Astrocyte of the cerebellum (primary cell): ENCODE measurements at regions not wholly inside any gene's neighbourhood (a gene's known extent, or its start where the extent isn't known, plus 50 kb on each side); places are given as distances from the start of the nearest gene placed in this dataset.
A peak's percentile ranks its signal among the peaks of the same experiment; 100 is the strongest.

Source experiments
- DNase-seq: peaks from one replicate; pipeline ENCODE4 v3.0.0-alpha.2; 2011; ENCODE audit warnings: low read depth
- H3K4me3 ChIP-seq: 2 replicates; pipeline ENCODE4 v1.5.1; 2011; ENCODE audit warnings: mild to moderate bottlenecking, low read depth, low read length, moderate library complexity
- in situ Hi-C: cut with HindIII; loops from 2 replicates; pipeline ENCODE4 v1.10.0; 2017; ENCODE audit warnings: low sequenced_read_pairs
- TF ChIP-seq, protein P1 (sequence below): IDR thresholded peaks from 2 replicates; pipeline ENCODE4 v1.5.1; 2012; ENCODE audit warnings: low read length, low read depth, moderate library complexity, mild to moderate bottlenecking; ENCODE audit errors: missing control alignments

- TF ChIP-seq, protein P1, sequence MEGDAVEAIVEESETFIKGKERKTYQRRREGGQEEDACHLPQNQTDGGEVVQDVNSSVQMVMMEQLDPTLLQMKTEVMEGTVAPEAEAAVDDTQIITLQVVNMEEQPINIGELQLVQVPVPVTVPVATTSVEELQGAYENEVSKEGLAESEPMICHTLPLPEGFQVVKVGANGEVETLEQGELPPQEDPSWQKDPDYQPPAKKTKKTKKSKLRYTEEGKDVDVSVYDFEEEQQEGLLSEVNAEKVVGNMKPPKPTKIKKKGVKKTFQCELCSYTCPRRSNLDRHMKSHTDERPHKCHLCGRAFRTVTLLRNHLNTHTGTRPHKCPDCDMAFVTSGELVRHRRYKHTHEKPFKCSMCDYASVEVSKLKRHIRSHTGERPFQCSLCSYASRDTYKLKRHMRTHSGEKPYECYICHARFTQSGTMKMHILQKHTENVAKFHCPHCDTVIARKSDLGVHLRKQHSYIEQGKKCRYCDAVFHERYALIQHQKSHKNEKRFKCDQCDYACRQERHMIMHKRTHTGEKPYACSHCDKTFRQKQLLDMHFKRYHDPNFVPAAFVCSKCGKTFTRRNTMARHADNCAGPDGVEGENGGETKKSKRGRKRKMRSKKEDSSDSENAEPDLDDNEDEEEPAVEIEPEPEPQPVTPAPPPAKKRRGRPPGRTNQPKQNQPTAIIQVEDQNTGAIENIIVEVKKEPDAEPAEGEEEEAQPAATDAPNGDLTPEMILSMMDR, result no peak
- DNase-seq, result no peak
- H3K4me3 ChIP-seq, result no peak overlapping the region
- in situ Hi-C loops, result no loop called here
Observed at GRCh38 chr2:215685238-215685990, 249.5 kb upstream of the FN1 start.

DNA sequence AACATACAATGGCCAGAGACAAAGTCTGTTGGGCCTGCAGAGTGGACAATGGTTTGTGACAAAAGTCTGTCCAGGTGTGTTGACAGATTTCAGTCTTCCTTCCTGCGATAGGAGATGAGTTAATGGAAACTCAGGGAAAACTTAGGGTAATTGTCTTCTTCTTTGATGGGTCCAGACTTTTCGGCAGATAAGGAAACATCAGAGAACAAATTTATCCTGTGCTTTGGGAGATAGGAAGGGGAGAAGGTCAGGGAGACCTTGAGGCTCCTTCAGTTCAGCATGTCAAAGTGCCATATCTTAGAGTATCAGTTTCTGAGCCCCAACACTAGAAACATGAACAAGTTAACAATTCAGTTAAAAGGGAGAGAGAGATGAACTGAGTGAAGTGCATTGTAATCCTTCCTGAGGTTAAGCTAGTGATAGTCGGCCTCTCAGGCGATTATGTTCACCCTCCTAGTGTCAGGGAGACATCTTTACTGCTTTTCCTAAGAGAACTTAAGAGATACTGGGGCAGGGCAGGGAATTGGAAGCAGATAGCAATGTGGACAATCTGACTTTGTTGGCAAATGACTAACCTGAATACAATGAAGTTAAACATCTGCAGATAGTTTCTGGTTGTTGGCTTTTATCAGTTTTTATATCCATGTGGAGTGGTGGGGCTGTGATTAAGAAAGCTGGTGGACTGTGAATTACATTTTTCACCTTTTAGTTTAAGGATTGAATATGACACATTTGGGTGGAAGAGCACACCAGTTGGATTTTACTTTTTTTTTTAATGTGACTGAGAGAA lies 248.8 kb upstream of the FN1 start:
- in situ Hi-C loops, result no loop called here
- DNase-seq, result no peak
- no peak overlapping the region for H3K4me3 ChIP-seq
- TF ChIP-seq, protein P1, result no peak

DNA sequence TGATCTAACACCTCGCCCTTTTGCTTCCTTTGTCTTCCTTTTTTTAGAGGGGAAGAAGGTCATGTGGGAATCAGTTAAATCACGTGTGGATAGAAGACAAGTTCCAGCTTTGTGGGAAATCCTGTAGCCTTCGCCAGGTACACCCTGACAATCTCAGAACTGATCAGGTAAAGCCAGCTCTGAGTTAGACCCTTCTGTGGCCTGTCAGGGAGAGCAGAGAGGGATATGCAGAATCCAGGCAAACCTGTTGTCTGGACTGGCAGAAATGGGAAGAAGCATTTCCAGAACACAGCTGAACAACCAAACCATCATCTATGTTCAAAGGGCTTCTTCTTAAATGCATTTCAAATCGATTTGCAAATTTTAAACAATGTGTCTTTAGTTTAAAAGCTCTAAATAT lies 247.4 kb upstream of the FN1 start:
- TF ChIP-seq, protein P1, result no peak
- no peak overlapping the region for H3K4me3 ChIP-seq
- DNase-seq, result no peak
- in situ Hi-C loops, result no loop called here

DNA sequence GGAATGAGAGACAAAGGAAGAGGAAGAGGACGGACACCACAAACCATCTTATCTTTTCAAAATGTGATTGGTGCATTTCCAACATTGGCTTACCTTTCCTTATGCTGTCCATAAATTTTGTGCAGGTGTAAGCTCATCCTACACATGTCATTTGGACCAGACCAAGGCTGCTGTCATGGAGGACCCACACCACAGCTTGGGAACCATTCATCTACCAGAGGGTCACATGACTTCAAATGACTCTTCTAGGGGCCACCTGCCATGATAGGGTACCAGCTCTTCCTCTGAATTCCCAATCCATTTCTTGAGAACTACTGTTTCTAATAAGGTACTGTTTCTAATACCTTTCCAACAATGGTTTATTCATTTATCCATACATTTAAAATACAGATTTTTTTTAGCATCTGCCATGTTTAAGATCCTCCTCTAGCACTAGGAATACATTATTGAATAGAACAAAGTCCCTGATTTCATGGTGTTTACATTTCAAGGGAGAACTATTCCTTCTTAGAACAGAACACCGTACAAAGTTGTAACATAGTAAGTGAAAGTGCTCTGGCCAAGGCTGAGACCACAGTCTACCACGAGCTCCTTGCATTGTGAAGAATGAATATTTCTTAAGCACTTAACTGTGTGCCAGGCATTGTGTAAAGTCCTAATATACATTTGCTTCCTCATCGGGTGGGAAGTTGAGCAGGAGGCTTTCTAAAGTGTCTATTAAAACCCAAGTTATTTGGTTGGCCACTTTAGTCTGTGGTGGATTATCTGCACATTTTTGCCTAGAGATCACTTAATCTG lies 246.1 kb upstream of the FN1 start:
- in situ Hi-C loops, result no loop called here
- TF ChIP-seq, protein P1, result no peak
- no peak overlapping the region for H3K4me3 ChIP-seq
- no peak for DNase-seq

DNA sequence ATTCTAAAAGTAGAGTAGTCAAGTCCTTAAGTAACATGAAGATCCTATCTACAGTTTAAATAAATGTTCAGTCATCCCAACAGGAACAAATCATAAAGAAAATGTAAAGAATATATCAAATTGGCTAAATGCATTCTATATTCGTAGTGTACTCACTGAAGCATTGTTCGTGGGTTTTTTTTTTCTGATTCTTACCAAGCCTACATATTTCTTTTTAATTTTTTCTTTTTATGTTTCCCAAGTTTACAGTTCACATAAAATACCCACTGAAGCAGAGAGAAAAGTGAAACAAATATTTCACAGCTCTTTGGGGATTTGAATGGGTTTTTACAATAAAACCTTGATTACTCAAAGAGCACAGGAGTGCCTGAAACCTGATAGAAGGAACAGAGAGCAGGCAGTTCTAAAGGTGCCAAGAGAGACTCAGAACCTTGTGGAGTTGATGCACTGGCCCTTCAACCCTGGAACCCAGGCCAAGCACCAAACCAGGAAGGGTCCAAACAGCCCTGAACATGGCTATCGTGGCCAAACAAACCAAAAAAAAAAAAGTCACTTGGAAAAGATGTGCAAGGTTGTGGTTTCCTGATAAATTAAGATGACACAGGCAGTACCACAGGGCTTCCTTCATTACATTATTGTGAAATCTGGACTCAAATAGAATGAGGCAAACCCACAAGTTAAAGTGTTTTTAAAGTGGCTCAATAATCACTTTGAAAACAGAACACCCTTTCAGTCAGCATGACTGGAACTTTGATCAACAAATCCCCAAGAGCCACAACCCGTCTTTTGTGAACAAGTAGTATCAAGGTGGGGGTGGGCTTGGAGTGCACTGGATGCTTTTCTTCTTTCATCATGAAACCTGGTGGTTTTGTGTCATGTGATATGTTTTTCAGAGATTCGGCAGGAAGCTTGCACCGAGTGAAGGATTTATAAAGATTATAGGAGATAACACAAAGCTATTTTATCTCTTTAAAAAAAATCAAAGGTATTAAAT lies 245.0 kb upstream of the FN1 start:
- TF ChIP-seq, protein P1, result no peak
- no peak overlapping the region for H3K4me3 ChIP-seq
- DNase-seq, result peak; percentile 94
- in situ Hi-C loops, result no loop called here
